ENCODE measurements at regions not wholly inside any gene's neighbourhood (a gene's known extent, or its start where the extent isn't known, plus 50 kb on each side); places are given as distances from the start of the nearest gene placed in this dataset.

- no peak for TF ChIP-seq CTCF (IDR thresholded peaks at IDR 0.05)
- TF ChIP-seq, protein P1, sequence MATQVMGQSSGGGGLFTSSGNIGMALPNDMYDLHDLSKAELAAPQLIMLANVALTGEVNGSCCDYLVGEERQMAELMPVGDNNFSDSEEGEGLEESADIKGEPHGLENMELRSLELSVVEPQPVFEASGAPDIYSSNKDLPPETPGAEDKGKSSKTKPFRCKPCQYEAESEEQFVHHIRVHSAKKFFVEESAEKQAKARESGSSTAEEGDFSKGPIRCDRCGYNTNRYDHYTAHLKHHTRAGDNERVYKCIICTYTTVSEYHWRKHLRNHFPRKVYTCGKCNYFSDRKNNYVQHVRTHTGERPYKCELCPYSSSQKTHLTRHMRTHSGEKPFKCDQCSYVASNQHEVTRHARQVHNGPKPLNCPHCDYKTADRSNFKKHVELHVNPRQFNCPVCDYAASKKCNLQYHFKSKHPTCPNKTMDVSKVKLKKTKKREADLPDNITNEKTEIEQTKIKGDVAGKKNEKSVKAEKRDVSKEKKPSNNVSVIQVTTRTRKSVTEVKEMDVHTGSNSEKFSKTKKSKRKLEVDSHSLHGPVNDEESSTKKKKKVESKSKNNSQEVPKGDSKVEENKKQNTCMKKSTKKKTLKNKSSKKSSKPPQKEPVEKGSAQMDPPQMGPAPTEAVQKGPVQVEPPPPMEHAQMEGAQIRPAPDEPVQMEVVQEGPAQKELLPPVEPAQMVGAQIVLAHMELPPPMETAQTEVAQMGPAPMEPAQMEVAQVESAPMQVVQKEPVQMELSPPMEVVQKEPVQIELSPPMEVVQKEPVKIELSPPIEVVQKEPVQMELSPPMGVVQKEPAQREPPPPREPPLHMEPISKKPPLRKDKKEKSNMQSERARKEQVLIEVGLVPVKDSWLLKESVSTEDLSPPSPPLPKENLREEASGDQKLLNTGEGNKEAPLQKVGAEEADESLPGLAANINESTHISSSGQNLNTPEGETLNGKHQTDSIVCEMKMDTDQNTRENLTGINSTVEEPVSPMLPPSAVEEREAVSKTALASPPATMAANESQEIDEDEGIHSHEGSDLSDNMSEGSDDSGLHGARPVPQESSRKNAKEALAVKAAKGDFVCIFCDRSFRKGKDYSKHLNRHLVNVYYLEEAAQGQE (IDR thresholded peaks at IDR 0.05; ENCODE audit: low read depth, low read length) = no peak
- no peak for TF ChIP-seq ELF1 (IDR thresholded peaks at IDR 0.05)
Measured at GRCh38 chr7:94160719-94161435, 156.7 kb upstream of the BET1 start.

All from SK-N-SH (cell line).